HepG2 (cell line): ENCODE measurements at regions not wholly inside any gene's neighbourhood (a gene's known extent, or its start where the extent isn't known, plus 50 kb on each side); places are given as distances from the start of the nearest gene placed in this dataset.
A peak's percentile ranks its signal among the peaks of the same experiment; 100 is the strongest.

ENCODE experiments used
- ATAC-seq: fragments of 200-7000 bp; cut with Tn5 transposase; 3 replicates; pipeline ENCODE4 v1.9.1; 2020; ENCODE audit warnings: mild to moderate bottlenecking, moderate library complexity
- BruUV-seq: library from RNA; stranded (reverse); fragments of 400-500 nt; replicated peaks from 2 replicates; lab custom pipeline; 2021; lab: Mats Ljungman, UMichigan
- CTCF ChIA-PET: fragments of 300-600 bp; formaldehyde crosslinking; extraction: SDS; loops from one replicate; lab custom pipeline; 2021; ENCODE audit warnings: low total read pairs, inconsistent platforms, low intra/inter-chr PET ratio; lab: Yijun Ruan, JAX
- POLR2A ChIA-PET: fragments of 350-600 bp; sonication (Branson Sonifier 250); formaldehyde crosslinking; loops from one replicate; lab custom pipeline; 2020; ENCODE audit warnings: antibody characterized with exemption, inconsistent platforms; lab: Yijun Ruan, JAX
- DNase-seq: peaks from one replicate; pipeline ENCODE4 v3.0.0-alpha.2; 2015; ENCODE audit warnings: low spot score
- FAIRE-seq: peaks from 3 replicates; lab custom pipeline; 2011; peaks lifted over from hg19 to GRCh38; lab: Jason Lieb, UNC
- H2AFZ ChIP-seq: one replicate; pipeline ENCODE4 v1.6.1; 2011; ENCODE audit warnings: low read length, inconsistent platforms
- H3K27ac ChIP-seq: fragments of 300-600 bp; 3 replicates; pipeline ENCODE4 v1.8.0; 2011; ENCODE audit warnings: mixed run types, mild to moderate bottlenecking, mixed read lengths, low read length, inconsistent platforms; ENCODE audit not compliant: insufficient read depth; ENCODE audit errors: extremely low read length
- H3K27me3 ChIP-seq, 2 experiments: fragments of 200-600 bp in 1 of 2; 2 replicates in 1 of 2; 3 replicates in 1 of 2; pipeline versions ENCODE4 v1.6.0 to v1.8.0; 2011; ENCODE audit warnings: low read length in 2 of 2, mild to moderate bottlenecking in 2 of 2, moderate library complexity in 2 of 2, inconsistent platforms in 1 of 2; ENCODE audit not compliant: insufficient read depth in 2 of 2, control insufficient read depth in 1 of 2
- H3K36me3 ChIP-seq, 2 experiments: fragments of 200-600 bp in 1 of 2; replicated peaks in 1 of 2; 2 replicates in 1 of 2; 3 replicates in 1 of 2; pipeline versions ENCODE4 v1.5.1 to v1.8.0; 2011; ENCODE audit warnings: low read length in 2 of 2, inconsistent platforms in 1 of 2; ENCODE audit not compliant: insufficient read depth in 2 of 2, control insufficient read depth in 1 of 2
- H3K4me1 ChIP-seq: 2 replicates; pipeline ENCODE4 v1.5.1; 2012; ENCODE audit warnings: low read length, inconsistent platforms; ENCODE audit not compliant: insufficient read depth
- H3K4me2 ChIP-seq: 2 replicates; pipeline ENCODE4 v1.6.0; 2011; ENCODE audit warnings: low read depth, low read length, inconsistent platforms
- H3K4me3 ChIP-seq, 3 experiments: fragments of 200-600 bp in 1 of 3; sonication (generic), shearing (Covaris generic) in 1 of 3; replicated peaks in 1 of 3; 2 replicates each; pipeline ENCODE4 v1.5.1; 2011 to 2016; ENCODE audit warnings: low read length in 3 of 3, inconsistent platforms in 2 of 3, low read depth in 2 of 3, mild to moderate bottlenecking in 2 of 3, control low read depth in 1 of 3, mixed read lengths in 1 of 3; ENCODE audit not compliant: insufficient read depth in 1 of 3
- H3K79me2 ChIP-seq: one replicate; pipeline ENCODE4 v1.6.1; 2011; ENCODE audit warnings: low read length, inconsistent platforms; ENCODE audit not compliant: insufficient read depth
- H3K9ac ChIP-seq: 2 replicates; pipeline ENCODE4 v1.6.0; 2011; ENCODE audit warnings: mild to moderate bottlenecking, low read depth, low read length, inconsistent platforms; ENCODE audit not compliant: insufficient read depth
- H3K9me3 ChIP-seq: 2 replicates; pipeline ENCODE4 v1.5.1; 2012; ENCODE audit warnings: mild to moderate bottlenecking, low read length
- H4K20me1 ChIP-seq: 2 replicates; pipeline ENCODE4 v1.6.0; 2011; ENCODE audit warnings: inconsistent platforms, mild to moderate bottlenecking, low read length, moderate library complexity; ENCODE audit not compliant: insufficient read depth
- STAG1 ChIP-seq: sonication (generic); formaldehyde crosslinking; IDR thresholded peaks from 2 replicates; pipeline ENCODE4 v1.4.0; 2020; ENCODE audit warnings: missing genetic modification reagents
- TBX2 ChIP-seq: sonication (generic); formaldehyde crosslinking; IDR thresholded peaks from 2 replicates; pipeline ENCODE4 v1.5.0; 2020; ENCODE audit warnings: missing genetic modification reagents, mild to moderate bottlenecking, borderline replicate concordance
- ZBTB1 ChIP-seq: sonication (generic); formaldehyde crosslinking; IDR thresholded peaks from 2 replicates; pipeline ENCODE4 v1.4.0; 2020; ENCODE audit warnings: missing genetic modification reagents, borderline replicate concordance
- ZNF101 ChIP-seq: sonication (generic); formaldehyde crosslinking; IDR thresholded peaks from 2 replicates; pipeline ENCODE4 v1.4.0; 2020; ENCODE audit warnings: mild to moderate bottlenecking, low read depth, missing genetic modification reagents, borderline replicate concordance
- WGBS: methylation state at CpG from one replicate; pipeline ENCODE4 v1.1.6; 2017; ENCODE audit warnings: low lambda C conversion rate; 5-methylcytosine and 5-hydroxymethylcytosine counted together
- in situ Hi-C: cut with HindIII; loops from 2 replicates; pipeline ENCODE4 v1.10.0; 2017; ENCODE audit warnings: low pct_unique_long_range_greater_than_20kb; ENCODE audit not compliant: extremely low pct_ligation_motif_present
- intact Hi-C: fragments of 100-400 bp; cut with micrococcal nuclease; formaldehyde crosslinking; loops from one replicate; pipeline ENCODE4 v1.10.0; 2022; ENCODE audit not compliant: unreplicated experiment
- TF ChIP-seq, protein P1 (sequence below): sonication (generic); formaldehyde crosslinking; IDR thresholded peaks from 2 replicates; pipeline ENCODE4 v1.5.0; 2020; ENCODE audit warnings: mild to moderate bottlenecking, missing genetic modification reagents, moderate library complexity

DNA sequence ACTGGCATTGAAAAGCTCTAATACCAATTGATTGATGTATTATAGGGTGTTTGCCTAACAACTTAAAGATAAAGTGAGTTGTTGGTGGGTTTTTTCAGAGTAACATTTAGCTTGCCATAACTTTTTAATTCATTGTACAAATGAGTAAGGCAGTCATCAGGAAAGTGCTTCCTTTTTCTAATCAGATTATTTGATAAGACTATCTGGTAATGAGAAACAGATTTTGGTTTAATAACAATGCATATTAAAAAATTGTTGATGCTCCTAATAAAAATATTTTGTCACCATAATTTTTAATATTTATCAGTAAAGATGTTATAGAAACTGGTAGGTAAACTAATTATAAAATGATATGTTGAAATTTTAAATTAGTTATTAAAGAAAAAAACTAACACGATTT is 51.3 kb downstream of the BLTP1 start:
- in situ Hi-C loops = no loop called here
- no peak for ATAC-seq

DNA sequence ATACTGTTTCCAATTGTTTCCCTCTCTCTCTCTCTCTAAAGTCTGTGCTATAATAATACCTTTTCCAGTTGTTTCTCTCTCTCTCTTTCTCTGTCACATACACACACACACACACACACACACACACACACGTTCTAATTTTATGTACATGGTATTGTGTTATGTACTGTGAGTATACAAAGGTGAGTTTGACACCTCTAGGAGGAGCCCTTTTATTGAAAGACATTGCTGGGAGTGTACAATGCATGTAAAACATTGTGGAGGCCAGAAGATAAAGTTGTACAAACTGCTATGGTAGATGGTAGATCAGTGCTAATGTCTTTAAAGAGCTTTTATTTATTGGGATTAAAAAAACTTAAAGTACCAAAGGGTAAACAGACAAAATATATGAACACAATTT is 53.6 kb downstream of the BLTP1 start:
- DNase-seq (no peak), ATAC-seq (peak; percentile 71), FAIRE-seq (peak; percentile 12)
- no peaks in the 10 kb centered on the region for H3K27me3 ChIP-seq
- no peaks in the 10 kb centered on the region for H3K9me3 ChIP-seq
- BruUV-seq = no TSS peak
- H4K20me1 ChIP-seq = no peaks in the 10 kb centered on the region
- in situ Hi-C loops (no loop called here), intact Hi-C loops (loop anchor here (10.0 kb wide), 1 partner anchor 369 kb away; no protein-coding TSS in a partner anchor)
- no peak overlapping the region for H3K4me3 ChIP-seq
- no peak overlapping the region for H3K4me2 ChIP-seq
- H3K9ac ChIP-seq = no peak overlapping the region
- TF ChIP-seq ZBTB1 (CRISPR knock-in tag) (no peak), TBX2 (CRISPR knock-in tag) (no peak), STAG1 (peak; percentile 7; the same call in 1 of the 2 replicates)
- TF ChIP-seq, protein P1, sequence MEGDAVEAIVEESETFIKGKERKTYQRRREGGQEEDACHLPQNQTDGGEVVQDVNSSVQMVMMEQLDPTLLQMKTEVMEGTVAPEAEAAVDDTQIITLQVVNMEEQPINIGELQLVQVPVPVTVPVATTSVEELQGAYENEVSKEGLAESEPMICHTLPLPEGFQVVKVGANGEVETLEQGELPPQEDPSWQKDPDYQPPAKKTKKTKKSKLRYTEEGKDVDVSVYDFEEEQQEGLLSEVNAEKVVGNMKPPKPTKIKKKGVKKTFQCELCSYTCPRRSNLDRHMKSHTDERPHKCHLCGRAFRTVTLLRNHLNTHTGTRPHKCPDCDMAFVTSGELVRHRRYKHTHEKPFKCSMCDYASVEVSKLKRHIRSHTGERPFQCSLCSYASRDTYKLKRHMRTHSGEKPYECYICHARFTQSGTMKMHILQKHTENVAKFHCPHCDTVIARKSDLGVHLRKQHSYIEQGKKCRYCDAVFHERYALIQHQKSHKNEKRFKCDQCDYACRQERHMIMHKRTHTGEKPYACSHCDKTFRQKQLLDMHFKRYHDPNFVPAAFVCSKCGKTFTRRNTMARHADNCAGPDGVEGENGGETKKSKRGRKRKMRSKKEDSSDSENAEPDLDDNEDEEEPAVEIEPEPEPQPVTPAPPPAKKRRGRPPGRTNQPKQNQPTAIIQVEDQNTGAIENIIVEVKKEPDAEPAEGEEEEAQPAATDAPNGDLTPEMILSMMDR = peak; percentile 37
- no peaks in the 10 kb centered on the region for H3K79me2 ChIP-seq
- CTCF ChIA-PET = no interaction called here
- POLR2A ChIA-PET = no interaction called here
- WGBS = 62% methylated on average over 1 of the region's 1 CpG
- no peaks in the 10 kb centered on the region for H3K4me1 ChIP-seq
- peaks cover 4 to 15% of the 10 kb centered on the region in 2 experiments; a peak in 4 of 5 replicates for H3K36me3 ChIP-seq
- H2AFZ ChIP-seq = no peak overlapping the region
- H3K27ac ChIP-seq = no peak overlapping the region

More for the DNA sequence above, 51.3 kb downstream of the BLTP1 start:
- WGBS = 97% methylated on average over 1 of the region's 1 CpG
- no peaks in the 10 kb centered on the region for H3K79me2 ChIP-seq
- H3K4me1 ChIP-seq = no peaks in the 10 kb centered on the region
- TF ChIP-seq ZNF101 (CRISPR knock-in tag) = no peak
- CTCF ChIA-PET = no interaction called here
- intact Hi-C loops = loop anchor here (10.0 kb wide), 1 partner anchor 371 kb away; no protein-coding TSS in a partner anchor
- H4K20me1 ChIP-seq = no peaks in the 10 kb centered on the region
- H2AFZ ChIP-seq = no peak overlapping the region
- no peak overlapping the region for H3K27ac ChIP-seq
- DNase-seq (no peak), FAIRE-seq (no peak)
- no TSS peak for BruUV-seq
- peaks cover 4 to 13% of the 10 kb centered on the region in 2 experiments; a peak in 4 of 5 replicates for H3K36me3 ChIP-seq
- H3K4me2 ChIP-seq = no peak overlapping the region
- no peak overlapping the region for H3K9ac ChIP-seq
- H3K9me3 ChIP-seq = no peaks in the 10 kb centered on the region
- no peaks in the 10 kb centered on the region for H3K27me3 ChIP-seq
- POLR2A ChIA-PET = no interaction called here
- no peak overlapping the region for H3K4me3 ChIP-seq
